ENCODE measurements at regions not wholly inside any gene's neighbourhood (a gene's known extent, or its start where the extent isn't known, plus 50 kb on each side); places are given as distances from the start of the nearest gene placed in this dataset.

- no peak for DNase-seq (ENCODE audit: extremely low read depth, low read depth)
- no peak for TF ChIP-seq CTCF (IDR thresholded peaks at IDR 0.05; ENCODE audit: low read depth, low read length)
Observed at GRCh38 chr1:69400128-69400527, 167.6 kb upstream of the LRRC7 start.

DNA sequence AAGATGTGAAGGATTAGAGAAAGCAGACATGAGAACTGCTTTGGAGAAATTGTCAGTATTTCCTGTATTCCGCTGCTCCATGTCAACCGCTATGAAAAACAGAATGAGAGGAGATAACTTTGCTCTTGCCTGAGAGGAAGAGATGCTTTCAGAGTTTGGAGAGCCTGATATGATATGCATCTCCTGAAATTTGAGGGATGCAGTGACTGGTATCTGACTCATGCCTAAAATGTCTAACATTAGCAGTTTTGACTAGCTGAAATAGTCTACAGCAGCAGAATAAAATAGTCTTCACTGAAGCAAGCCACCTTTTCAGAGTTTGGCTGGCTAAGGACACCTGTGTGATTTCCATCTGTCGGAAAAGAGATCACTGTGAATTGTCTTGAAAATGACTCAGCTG is 165.8 kb upstream of the LRRC7 start:
- no peak for DNase-seq (ENCODE audit: extremely low read depth, low read depth)
- no peak for TF ChIP-seq CTCF (IDR thresholded peaks at IDR 0.05; ENCODE audit: low read depth, low read length)

- no peak for DNase-seq (ENCODE audit: extremely low read depth, low read depth)
- TF ChIP-seq CTCF (IDR thresholded peaks at IDR 0.05; ENCODE audit: low read depth, low read length), result no peak
Observed at GRCh38 chr1:69403756-69404320, 163.9 kb upstream of the LRRC7 start.

- TF ChIP-seq CTCF (IDR thresholded peaks at IDR 0.05; ENCODE audit: low read depth, low read length), result no peak
- DNase-seq (ENCODE audit: extremely low read depth, low read depth), result no peak
Observed at GRCh38 chr1:69404486-69404885, 163.2 kb upstream of the LRRC7 start.

DNA sequence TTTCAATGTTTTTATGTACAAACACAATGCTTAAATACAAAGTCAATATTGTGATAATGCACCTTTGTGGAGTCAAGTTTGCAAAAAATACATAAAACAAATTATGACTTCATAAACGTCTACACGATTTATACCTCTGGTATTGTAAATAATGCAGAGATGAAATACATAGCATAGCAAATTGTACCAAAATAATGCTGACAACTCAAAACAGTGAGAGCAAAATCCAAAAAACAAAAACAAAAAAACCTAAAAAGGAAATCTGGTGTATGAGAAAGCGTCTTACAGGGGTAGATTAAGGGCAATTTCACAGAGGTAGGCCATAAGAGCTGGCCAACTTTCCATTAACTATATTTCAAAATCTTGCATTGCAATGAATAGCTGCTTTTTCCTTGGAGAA is 161.5 kb upstream of the LRRC7 start:
- no peak for DNase-seq (ENCODE audit: extremely low read depth, low read depth)
- no peak for TF ChIP-seq CTCF (IDR thresholded peaks at IDR 0.05; ENCODE audit: low read depth, low read length)

DNA sequence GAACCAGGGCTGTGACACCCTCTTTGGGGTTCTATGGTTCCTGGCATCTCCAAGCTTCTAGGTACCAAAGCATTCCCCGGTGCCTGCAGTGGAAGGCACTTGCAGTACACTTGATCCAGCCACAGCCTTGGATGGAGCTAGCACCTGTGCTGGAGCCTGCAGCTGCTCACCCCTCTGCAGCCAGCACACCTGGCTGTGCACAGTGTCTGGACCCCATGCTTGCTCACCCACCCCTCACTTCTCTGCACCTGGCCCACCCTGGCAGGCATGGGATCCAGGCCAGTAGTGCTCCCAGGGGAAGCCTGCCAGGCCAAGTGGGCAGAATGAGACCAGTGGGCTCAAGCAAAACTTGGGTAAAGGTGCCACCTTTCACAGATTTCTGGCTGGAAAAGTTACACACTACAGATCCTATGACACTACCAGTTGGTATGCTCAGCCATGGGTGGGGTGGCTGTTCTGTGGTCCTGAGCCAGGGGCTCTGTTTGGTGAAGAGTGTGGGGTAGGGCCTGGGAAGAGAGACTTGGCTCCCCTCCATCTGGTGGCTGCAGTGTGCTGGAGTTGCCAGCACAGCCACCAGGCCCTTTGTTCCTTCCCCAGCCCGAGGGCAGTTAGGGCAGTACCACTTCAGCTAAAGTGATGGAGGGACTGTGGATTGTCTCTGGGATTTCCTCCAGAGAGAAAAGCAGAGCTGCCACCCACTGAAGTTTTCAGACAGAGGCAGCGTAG is 157.8 kb upstream of the LRRC7 start:
- TF ChIP-seq CTCF (IDR thresholded peaks at IDR 0.05; ENCODE audit: low read depth, low read length), result no peak
- no peak for DNase-seq (ENCODE audit: extremely low read depth, low read depth)

DNA sequence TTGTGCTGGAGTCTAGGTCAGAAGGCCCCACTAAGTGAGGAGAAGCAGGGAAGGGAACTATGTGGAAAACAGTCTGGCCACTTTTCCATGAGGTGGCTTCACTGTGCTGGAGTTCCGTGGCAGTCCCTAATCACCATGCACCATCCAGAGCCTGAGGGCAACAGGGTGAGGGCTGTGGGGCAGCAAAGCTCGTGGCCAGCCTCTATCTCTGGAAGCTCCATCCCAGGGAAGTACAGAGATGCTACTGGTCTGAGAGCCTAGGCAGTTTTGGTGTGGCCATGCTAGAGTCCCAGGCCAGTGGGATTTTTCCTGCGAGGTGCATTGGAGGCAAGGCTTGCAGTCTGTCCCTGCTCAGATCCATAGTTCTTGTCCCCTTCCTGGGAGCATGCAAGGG is 157.3 kb upstream of the LRRC7 start:
- TF ChIP-seq CTCF (IDR thresholded peaks at IDR 0.05; ENCODE audit: low read depth, low read length), result no peak
- no peak for DNase-seq (ENCODE audit: extremely low read depth, low read depth)

All from AG09319 (cell line).